ENCODE measurements at regions not wholly inside any gene's neighbourhood (a gene's known extent, or its start where the extent isn't known, plus 50 kb on each side); places are given as distances from the start of the nearest gene placed in this dataset.

GRCh38 chr2:16408331-16409005 lies 257.2 kb downstream of the CYRIA start:
- DNase-seq, result no peak

GRCh38 chr2:16407358-16407757 lies 258.3 kb downstream of the CYRIA start:
- DNase-seq, result no peak

- no peak for DNase-seq
These were observed 258.9 kb downstream of the CYRIA start for GRCh38 chr2:16406496-16407289.

GRCh38 chr2:16405551-16405950 lies 260.1 kb downstream of the CYRIA start:
- DNase-seq, result no peak

- DNase-seq, result no peak
These were observed 260.9 kb downstream of the CYRIA start for GRCh38 chr2:16404551-16405300.

- no peak for DNase-seq
These were observed 261.5 kb downstream of the CYRIA start for GRCh38 chr2:16404146-16404545.

GRCh38 chr2:16402891-16403290 lies 262.7 kb downstream of the CYRIA start:
- no peak for DNase-seq

GRCh38 chr2:16401761-16402300 lies 263.8 kb downstream of the CYRIA start:
- no peak for DNase-seq

- no peak for DNase-seq
These were observed 265.5 kb downstream of the CYRIA start for GRCh38 chr2:16400127-16400623.

GRCh38 chr2:16398486-16399043 lies 267.1 kb downstream of the CYRIA start:
- DNase-seq, result no peak

- DNase-seq, result no peak
These were observed 267.8 kb downstream of the CYRIA start for GRCh38 chr2:16397681-16398475.

- no peak for DNase-seq
These were observed 268.6 kb downstream of the CYRIA start for GRCh38 chr2:16396986-16397385.

- no peak for DNase-seq
These were observed 269.5 kb downstream of the CYRIA start for GRCh38 chr2:16396171-16396570.

- no peak for DNase-seq
These were observed 270.0 kb downstream of the CYRIA start for GRCh38 chr2:16395601-16396000.

GRCh38 chr2:16394986-16395550 lies 270.6 kb downstream of the CYRIA start:
- no peak for DNase-seq

GRCh38 chr2:16394072-16394985 lies 271.3 kb downstream of the CYRIA start:
- DNase-seq, result no peak

- DNase-seq, result no peak
These were observed 272.0 kb downstream of the CYRIA start for GRCh38 chr2:16393500-16394071.

- no peak for DNase-seq
These were observed 272.8 kb downstream of the CYRIA start for GRCh38 chr2:16392647-16393499.

- DNase-seq, result no peak
These were observed 273.6 kb downstream of the CYRIA start for GRCh38 chr2:16391986-16392385.

All from cerebellar nuclear complex (tissue), 1 donor.